GM12873 (cell line): ENCODE measurements at regions not wholly inside any gene's neighbourhood (a gene's known extent, or its start where the extent isn't known, plus 50 kb on each side); places are given as distances from the start of the nearest gene placed in this dataset.

Experiments used
- CTCF ChIP-seq: IDR thresholded peaks from 2 replicates; pipeline ENCODE4 v1.5.1; 2012; ENCODE audit warnings: low read depth, mild to moderate bottlenecking, moderate library complexity, low read length, control low read depth; ENCODE audit not compliant: insufficient read depth; ENCODE audit errors: missing control alignments

- no peak for TF ChIP-seq CTCF
These were observed 306.4 kb downstream of the FGFR2 start for GRCh38 chr10:121291823-121292222.

GRCh38 chr10:121292321-121292720 lies 305.9 kb downstream of the FGFR2 start:
- no peak for TF ChIP-seq CTCF

- no peak for TF ChIP-seq CTCF
These were observed 305.1 kb downstream of the FGFR2 start for GRCh38 chr10:121293110-121293509.

- no peak for TF ChIP-seq CTCF
These were observed 303.6 kb downstream of the FGFR2 start for GRCh38 chr10:121294630-121295029.

GRCh38 chr10:121296378-121296777 lies 301.9 kb downstream of the FGFR2 start:
- TF ChIP-seq CTCF, result no peak

GRCh38 chr10:121296881-121297585 lies 301.2 kb downstream of the FGFR2 start:
- TF ChIP-seq CTCF, result no peak

- no peak for TF ChIP-seq CTCF
These were observed 297.5 kb downstream of the FGFR2 start for GRCh38 chr10:121300723-121301122.
